Transverse colon (tissue), 4 donors: ENCODE measurements at regions not wholly inside any gene's neighbourhood (a gene's known extent, or its start where the extent isn't known, plus 50 kb on each side); places are given as distances from the start of the nearest gene placed in this dataset.

Experiments used
- EP300 ChIP-seq: sonication (generic); formaldehyde crosslinking; IDR thresholded peaks from one replicate; pipeline ENCODE4 v1.6.1; 2017; ENCODE audit warnings: antibody characterized with exemption, low read depth
- POLR2AphosphoS5 ChIP-seq, 3 donors: sonication (generic); formaldehyde crosslinking; IDR thresholded peaks; one replicate each; pipeline ENCODE4 v1.6.1; 2016; ENCODE audit warnings: antibody characterized with exemption in 3 of 3
- TF ChIP-seq, protein P1 (sequence below), 5 experiments: fragments of 200-600 bp in 3 of 5; fragments of 450-650 bp in 2 of 5; sonication (generic) in 3 of 5; IDR thresholded peaks; 1 replicate in 2 of 5; 2 replicates in 3 of 5; pipeline ENCODE4 v1.5.1; 2016 to 2017; ENCODE audit warnings: antibody characterized with exemption in 5 of 5, inconsistent platforms in 3 of 5, mild to moderate bottlenecking in 2 of 5, moderate library complexity in 1 of 5

DNA sequence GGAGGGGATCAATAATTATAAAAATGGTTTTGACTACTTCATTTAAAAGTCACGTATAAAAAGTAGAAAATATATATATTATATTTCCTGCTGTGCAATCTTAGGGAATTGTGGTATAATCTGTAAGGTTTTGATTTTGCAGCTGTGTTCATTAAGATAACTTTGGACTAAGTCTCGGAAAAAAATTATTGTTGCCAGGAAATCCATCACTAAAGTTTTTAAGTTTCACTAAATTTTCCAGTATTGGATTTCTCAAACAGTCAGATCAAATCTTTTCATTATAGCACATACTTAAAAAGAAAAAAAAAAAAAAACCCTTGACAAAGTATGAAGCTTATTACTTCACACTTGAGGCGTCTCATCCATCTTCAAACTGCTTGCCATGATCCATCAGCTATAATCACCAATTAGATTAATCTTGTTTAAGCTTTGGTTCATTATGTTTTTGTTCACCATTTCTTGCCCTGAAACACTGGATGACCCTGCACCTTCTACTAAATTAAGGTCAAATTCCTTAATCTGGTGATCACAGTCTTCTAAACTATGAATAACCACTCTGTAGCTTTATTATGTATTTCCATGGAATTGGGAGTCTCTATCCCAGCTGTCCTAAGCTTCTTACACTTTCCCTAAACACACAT, 326.6 kb upstream of the COL3A1 start:
- TF ChIP-seq, protein P1, sequence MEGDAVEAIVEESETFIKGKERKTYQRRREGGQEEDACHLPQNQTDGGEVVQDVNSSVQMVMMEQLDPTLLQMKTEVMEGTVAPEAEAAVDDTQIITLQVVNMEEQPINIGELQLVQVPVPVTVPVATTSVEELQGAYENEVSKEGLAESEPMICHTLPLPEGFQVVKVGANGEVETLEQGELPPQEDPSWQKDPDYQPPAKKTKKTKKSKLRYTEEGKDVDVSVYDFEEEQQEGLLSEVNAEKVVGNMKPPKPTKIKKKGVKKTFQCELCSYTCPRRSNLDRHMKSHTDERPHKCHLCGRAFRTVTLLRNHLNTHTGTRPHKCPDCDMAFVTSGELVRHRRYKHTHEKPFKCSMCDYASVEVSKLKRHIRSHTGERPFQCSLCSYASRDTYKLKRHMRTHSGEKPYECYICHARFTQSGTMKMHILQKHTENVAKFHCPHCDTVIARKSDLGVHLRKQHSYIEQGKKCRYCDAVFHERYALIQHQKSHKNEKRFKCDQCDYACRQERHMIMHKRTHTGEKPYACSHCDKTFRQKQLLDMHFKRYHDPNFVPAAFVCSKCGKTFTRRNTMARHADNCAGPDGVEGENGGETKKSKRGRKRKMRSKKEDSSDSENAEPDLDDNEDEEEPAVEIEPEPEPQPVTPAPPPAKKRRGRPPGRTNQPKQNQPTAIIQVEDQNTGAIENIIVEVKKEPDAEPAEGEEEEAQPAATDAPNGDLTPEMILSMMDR (IDR thresholded peaks at IDR 0.05) = no peak
- TF ChIP-seq EP300 (no peak), POLR2AphosphoS5 (IDR thresholded peaks at IDR 0.05) (no peak)
